Activated CD8-positive, alpha-beta memory T cell treated with anti-CD3 and anti-CD28 coated beads for 48 hours (primary cell): ENCODE measurements at regions not wholly inside any gene's neighbourhood (a gene's known extent, or its start where the extent isn't known, plus 50 kb on each side); places are given as distances from the start of the nearest gene placed in this dataset.

Source experiments
- DNase-seq, 3 experiments: peaks; one replicate each; pipeline ENCODE4 v3.0.0-alpha.2; 2020; ENCODE audit warnings: low read depth in 2 of 3, low spot score in 2 of 3

- no peak for DNase-seq
These were observed 59.5 kb upstream of the IGF1 start for GRCh38 chr12:102539651-102540553.

- no peak for DNase-seq
These were observed 54.9 kb upstream of the IGF1 start for GRCh38 chr12:102535306-102535705.

GRCh38 chr12:102534899-102535298 lies 54.5 kb upstream of the IGF1 start:
- DNase-seq, result no peak

GRCh38 chr12:102533483-102534215 lies 53.3 kb upstream of the IGF1 start:
- no peak for DNase-seq
